H9 (cell line): ENCODE measurements at regions not wholly inside any gene's neighbourhood (a gene's known extent, or its start where the extent isn't known, plus 50 kb on each side); places are given as distances from the start of the nearest gene placed in this dataset.

Experiments
- DNase-seq: peaks from one replicate; pipeline ENCODE4 v3.0.0-alpha.2; 2017
- H2AFZ ChIP-seq: one replicate; pipeline ENCODE4 v1.6.1; 2013; ENCODE audit warnings: mild to moderate bottlenecking, low read length, control low read depth, moderate library complexity
- H2AK5ac ChIP-seq: 2 replicates; pipeline ENCODE4 v1.6.1; 2013; ENCODE audit warnings: low read length, control low read depth, mixed read lengths; ENCODE audit not compliant: insufficient read length
- H2BK120ac ChIP-seq: one replicate; pipeline ENCODE4 v1.6.1; 2013; ENCODE audit warnings: low read depth, mild to moderate bottlenecking, low read length, control low read depth, inconsistent platforms; ENCODE audit not compliant: poor library complexity, severe bottlenecking
- H2BK12ac ChIP-seq: 2 replicates; pipeline ENCODE4 v1.6.1; 2013; ENCODE audit warnings: low read length, control low read depth, mixed read lengths, low read depth; ENCODE audit not compliant: insufficient read length
- H2BK15ac ChIP-seq: 2 replicates; pipeline ENCODE4 v1.6.1; 2013; ENCODE audit warnings: low read depth, low read length, control low read depth
- H2BK20ac ChIP-seq: one replicate; pipeline ENCODE4 v1.6.1; 2013; ENCODE audit warnings: low read depth, mild to moderate bottlenecking, low read length, control low read depth, inconsistent platforms; ENCODE audit not compliant: poor library complexity, severe bottlenecking
- H2BK5ac ChIP-seq: 2 replicates; pipeline ENCODE4 v1.6.1; 2013; ENCODE audit warnings: low read length, control low read depth, mixed read lengths; ENCODE audit not compliant: insufficient read length
- H3K14ac ChIP-seq: 2 replicates; pipeline ENCODE4 v1.6.1; 2013; ENCODE audit warnings: low read length, control low read depth; ENCODE audit not compliant: insufficient read depth
- H3K18ac ChIP-seq: 2 replicates; pipeline ENCODE4 v1.6.1; 2013; ENCODE audit warnings: low read depth, mild to moderate bottlenecking, mixed read lengths, low read length, control low read depth; ENCODE audit not compliant: insufficient read length
- H3K23ac ChIP-seq: 2 replicates; pipeline ENCODE4 v1.6.1; 2013; ENCODE audit warnings: low read length, control low read depth, mixed read lengths, low read depth; ENCODE audit not compliant: insufficient read length
- H3K23me2 ChIP-seq: 2 replicates; pipeline ENCODE4 v1.6.1; 2013; ENCODE audit warnings: low read depth, mild to moderate bottlenecking, mixed read lengths, low read length, control low read depth; ENCODE audit not compliant: insufficient read length, poor library complexity, severe bottlenecking
- H3K27ac ChIP-seq: 2 replicates; pipeline ENCODE4 v1.5.1; 2013; ENCODE audit warnings: low read length, control low read depth, mixed read lengths, low read depth; ENCODE audit not compliant: insufficient read length
- H3K27me3 ChIP-seq: 2 replicates; pipeline ENCODE4 v1.6.1; 2013; ENCODE audit warnings: low read length, control low read depth, inconsistent platforms; ENCODE audit not compliant: insufficient read depth
- H3K4ac ChIP-seq: 2 replicates; pipeline ENCODE4 v1.6.1; 2013; ENCODE audit warnings: low read depth, mild to moderate bottlenecking, control low read depth, inconsistent platforms, low read length, moderate library complexity
- H3K4me1 ChIP-seq: 2 replicates; pipeline ENCODE4 v1.6.1; 2013; ENCODE audit warnings: low read length, control low read depth, inconsistent platforms; ENCODE audit not compliant: insufficient read depth
- H3K4me2 ChIP-seq: 2 replicates; pipeline ENCODE4 v1.6.1; 2013; ENCODE audit warnings: low read length, control low read depth, mixed read lengths; ENCODE audit not compliant: insufficient read length, insufficient read depth
- H3K56ac ChIP-seq: 2 replicates; pipeline ENCODE4 v1.6.1; 2013; ENCODE audit warnings: low read depth, mild to moderate bottlenecking, mixed read lengths, low read length, control low read depth; ENCODE audit not compliant: insufficient read length
- H3K79me1 ChIP-seq: 2 replicates; pipeline ENCODE4 v1.6.1; 2013; ENCODE audit warnings: low read depth, mild to moderate bottlenecking, moderate library complexity, low read length, control low read depth, inconsistent platforms; ENCODE audit not compliant: insufficient read depth, poor library complexity, severe bottlenecking
- H3K79me2 ChIP-seq: 2 replicates; pipeline ENCODE4 v1.6.1; 2013; ENCODE audit warnings: low read length, control low read depth, inconsistent platforms; ENCODE audit not compliant: insufficient read depth
- H3K9ac ChIP-seq: 2 replicates; pipeline ENCODE4 v1.6.1; 2013; ENCODE audit warnings: low read length, control low read depth, mixed read lengths; ENCODE audit not compliant: insufficient read length; ENCODE audit errors: extremely low read depth
- H3K9me3 ChIP-seq: one replicate; pipeline ENCODE4 v1.6.1; 2013; ENCODE audit warnings: low read depth, low read length, inconsistent platforms; ENCODE audit not compliant: control insufficient read depth
- H3T11ph ChIP-seq: one replicate; pipeline ENCODE4 v1.6.1; 2013; ENCODE audit warnings: mild to moderate bottlenecking, low read length, control low read depth, inconsistent platforms
- H4K20me1 ChIP-seq: one replicate; pipeline ENCODE4 v1.6.1; 2013; ENCODE audit not compliant: control insufficient read depth, insufficient read length, insufficient read depth
- H4K5ac ChIP-seq: 2 replicates; pipeline ENCODE4 v1.6.1; 2013; ENCODE audit warnings: low read depth, mild to moderate bottlenecking, mixed read lengths, low read length, control low read depth; ENCODE audit not compliant: insufficient read length
- H4K8ac ChIP-seq: replicated peaks from 2 replicates; pipeline ENCODE4 v1.6.1; 2013; ENCODE audit warnings: low read length, control low read depth, mixed read lengths, low read depth; ENCODE audit not compliant: insufficient read length
- H4K91ac ChIP-seq: 2 replicates; pipeline ENCODE4 v1.6.1; 2013; ENCODE audit warnings: low read depth, mild to moderate bottlenecking, moderate library complexity, mixed read lengths, low read length, control low read depth; ENCODE audit not compliant: insufficient read length
- H3K27ac Mint-ChIP-seq, 3 experiments: 2 replicates in 2 of 3; 3 replicates in 1 of 3; pipeline ENCODE4 v1.8.0; 2020 to 2021; ENCODE audit warnings: mixed read lengths in 3 of 3, mild to moderate bottlenecking in 1 of 3, moderate library complexity in 1 of 3
- H3K27me3 Mint-ChIP-seq: 2 replicates; pipeline ENCODE4 v1.8.0; 2021; ENCODE audit warnings: low read depth, mild to moderate bottlenecking, moderate library complexity, mixed read lengths
- H3K36me3 Mint-ChIP-seq, 3 experiments: 2 replicates in 2 of 3; 3 replicates in 1 of 3; pipeline ENCODE4 v1.8.0; 2020 to 2021; ENCODE audit warnings: low read depth in 3 of 3, mixed read lengths in 3 of 3; ENCODE audit not compliant: insufficient read depth in 1 of 3
- H3K4me1 Mint-ChIP-seq, 2 experiments: 2 replicates each; pipeline ENCODE4 v1.8.0; 2020; ENCODE audit warnings: mixed read lengths in 2 of 2
- H3K4me3 Mint-ChIP-seq, 2 experiments: 2 replicates in 1 of 2; 3 replicates in 1 of 2; pipeline ENCODE4 v1.8.0; 2020 to 2021; ENCODE audit warnings: mild to moderate bottlenecking in 2 of 2, mixed read lengths in 2 of 2, moderate library complexity in 1 of 2
- H3K9me3 Mint-ChIP-seq, 2 experiments: 2 replicates in 1 of 2; 3 replicates in 1 of 2; pipeline ENCODE4 v1.8.0; 2020; ENCODE audit warnings: mild to moderate bottlenecking in 2 of 2, mixed read lengths in 2 of 2, moderate library complexity in 1 of 2
- TF ChIP-seq, protein P1 (sequence below): fragments of 200-600 bp; sonication (generic); conservative IDR thresholded peaks from 3 replicates; pipeline ENCODE4 v1.8.0; 2021; ENCODE audit warnings: antibody characterized with exemption, mild to moderate bottlenecking

DNA sequence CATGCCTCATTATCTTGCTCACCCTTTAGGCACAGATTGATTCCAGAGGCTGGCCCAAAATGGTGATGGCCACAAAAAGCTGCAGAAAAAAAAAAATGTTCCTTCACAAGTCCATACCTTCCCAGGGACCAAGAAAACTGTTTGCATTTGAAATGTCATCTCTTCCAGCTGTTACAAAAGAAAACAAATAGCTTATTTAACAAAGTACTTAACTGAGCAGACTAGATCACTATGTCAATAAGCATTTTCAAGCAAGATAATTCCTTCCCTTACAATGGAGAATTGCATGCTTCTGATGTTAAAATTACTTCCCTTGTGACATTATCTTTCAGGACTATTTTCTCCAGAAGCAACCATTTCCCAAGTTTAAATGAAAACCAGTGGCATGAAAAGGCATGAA, 377.9 kb upstream of the KITLG start:
- Histone ChIP-seq H3K27me3 (peaks cover 13% of the 10 kb centered on the region), H2BK120ac (no peak overlapping the region), H4K8ac (no peak overlapping the region), H3K56ac (no peak overlapping the region), H3T11ph (no peak overlapping the region), H3K23me2 (no peaks in the 10 kb centered on the region), H4K20me1 (no peaks in the 10 kb centered on the region), H4K5ac (no peak overlapping the region), H2BK15ac (no peak overlapping the region), H4K91ac (no peak overlapping the region), H2BK20ac (no peak overlapping the region), H3K4me2 (peak overlapping the region; percentile 31), H3K14ac (no peak overlapping the region), H3K9me3 (no peaks in the 10 kb centered on the region), H3K4ac (no peak overlapping the region), H3K9ac (no peak overlapping the region), H3K4me1 (peaks cover 13% of the 10 kb centered on the region), H3K79me1 (no peaks in the 10 kb centered on the region), H2BK12ac (no peak overlapping the region), H3K18ac (no peak overlapping the region), H2BK5ac (no peak overlapping the region), H2AFZ (no peak overlapping the region), H3K27ac (peak overlapping the region; percentile 29), H3K23ac (no peak overlapping the region), H2AK5ac (no peak overlapping the region), H3K79me2 (no peaks in the 10 kb centered on the region)
- Mint-ChIP-seq H3K9me3 (no peaks in the 10 kb centered on the region; a peak in 1 of 5 replicates), H3K27me3 (peaks cover 46% of the 10 kb centered on the region), H3K4me1 (peaks cover 66 to 71% of the 10 kb centered on the region in 2 experiments), H3K4me3 (peak overlapping the region; percentile 1 to 55; a peak in 2 of 5 replicates), H3K27ac (peak overlapping the region; percentile 16 to 76 (median 35); a peak in 5 of 7 replicates), H3K36me3 (no peaks in the 10 kb centered on the region)
- peak; percentile 36 for DNase-seq
- TF ChIP-seq, protein P1, sequence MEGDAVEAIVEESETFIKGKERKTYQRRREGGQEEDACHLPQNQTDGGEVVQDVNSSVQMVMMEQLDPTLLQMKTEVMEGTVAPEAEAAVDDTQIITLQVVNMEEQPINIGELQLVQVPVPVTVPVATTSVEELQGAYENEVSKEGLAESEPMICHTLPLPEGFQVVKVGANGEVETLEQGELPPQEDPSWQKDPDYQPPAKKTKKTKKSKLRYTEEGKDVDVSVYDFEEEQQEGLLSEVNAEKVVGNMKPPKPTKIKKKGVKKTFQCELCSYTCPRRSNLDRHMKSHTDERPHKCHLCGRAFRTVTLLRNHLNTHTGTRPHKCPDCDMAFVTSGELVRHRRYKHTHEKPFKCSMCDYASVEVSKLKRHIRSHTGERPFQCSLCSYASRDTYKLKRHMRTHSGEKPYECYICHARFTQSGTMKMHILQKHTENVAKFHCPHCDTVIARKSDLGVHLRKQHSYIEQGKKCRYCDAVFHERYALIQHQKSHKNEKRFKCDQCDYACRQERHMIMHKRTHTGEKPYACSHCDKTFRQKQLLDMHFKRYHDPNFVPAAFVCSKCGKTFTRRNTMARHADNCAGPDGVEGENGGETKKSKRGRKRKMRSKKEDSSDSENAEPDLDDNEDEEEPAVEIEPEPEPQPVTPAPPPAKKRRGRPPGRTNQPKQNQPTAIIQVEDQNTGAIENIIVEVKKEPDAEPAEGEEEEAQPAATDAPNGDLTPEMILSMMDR, result no peak
